SK-N-SH treated with all-trans-retinoic acid at 6 μM for 48 hours (cell line): ENCODE measurements at regions not wholly inside any gene's neighbourhood (a gene's known extent, or its start where the extent isn't known, plus 50 kb on each side); places are given as distances from the start of the nearest gene placed in this dataset.

Experiments
- ATAC-seq: fragments of 200-7000 bp; cut with Tn5 transposase; 3 replicates; pipeline ENCODE4 v1.9.1; 2020; ENCODE audit warnings: mild to moderate bottlenecking, moderate library complexity
- ARNTL ChIP-seq: fragments of 450-650 bp; formaldehyde crosslinking; IDR thresholded peaks from 2 replicates; pipeline ENCODE4 v1.5.0; 2020; ENCODE audit warnings: low read depth, mild to moderate bottlenecking, moderate library complexity, borderline replicate concordance
- BACH2 ChIP-seq: fragments of 250-450 bp; sonication (Bioruptor Pico); IDR thresholded peaks from 2 replicates; pipeline ENCODE4 v1.9.0; 2021; ENCODE audit warnings: mild to moderate bottlenecking, borderline replicate concordance
- CSDC2 ChIP-seq: fragments of 250-450 bp; sonication (Bioruptor Pico); IDR thresholded peaks from 2 replicates; pipeline ENCODE4 v1.5.0; 2020; ENCODE audit warnings: mild to moderate bottlenecking, moderate library complexity
- ESRRG ChIP-seq: fragments of 250-450 bp; sonication (Bioruptor Pico); IDR thresholded peaks from 2 replicates; pipeline ENCODE4 v1.6.1; 2021; ENCODE audit warnings: mild to moderate bottlenecking
- GLIS3 ChIP-seq: fragments of 250-450 bp; sonication (Bioruptor Pico); IDR thresholded peaks from 2 replicates; pipeline ENCODE4 v1.5.0; 2020; ENCODE audit warnings: mild to moderate bottlenecking, moderate library complexity
- ISL1 ChIP-seq: fragments of 250-450 bp; sonication (Bioruptor Pico); IDR thresholded peaks from 2 replicates; pipeline ENCODE4 v2.1.2; 2022; ENCODE audit warnings: mild to moderate bottlenecking, moderate library complexity
- OSR1 ChIP-seq: fragments of 250-450 bp; sonication (Bioruptor Pico); IDR thresholded peaks from 2 replicates; pipeline ENCODE4 v1.8.0; 2022; ENCODE audit warnings: moderate library complexity, mild to moderate bottlenecking, inconsistent platforms
- PPARA ChIP-seq: fragments of 250-450 bp; sonication (Bioruptor Pico); IDR thresholded peaks from 2 replicates; pipeline ENCODE4 v1.5.0; 2020; ENCODE audit warnings: mild to moderate bottlenecking, borderline replicate concordance
- RARB ChIP-seq: fragments of 250-450 bp; sonication (Bioruptor Pico); IDR thresholded peaks from 2 replicates; pipeline ENCODE4 v1.8.0; 2021; ENCODE audit warnings: mild to moderate bottlenecking, moderate library complexity
- TCF4 ChIP-seq: fragments of 250-450 bp; sonication (Bioruptor Pico); IDR thresholded peaks from 2 replicates; pipeline ENCODE4 v1.8.0; 2021; ENCODE audit warnings: mild to moderate bottlenecking, moderate library complexity, borderline replicate concordance
- ZC3H10 ChIP-seq: fragments of 250-450 bp; sonication (Bioruptor Pico); IDR thresholded peaks from 2 replicates; pipeline ENCODE4 v1.5.1; 2021; ENCODE audit warnings: mild to moderate bottlenecking, moderate library complexity
- ZFP3 ChIP-seq: fragments of 250-450 bp; sonication (Bioruptor Pico); IDR thresholded peaks from 2 replicates; pipeline ENCODE4 v1.5.0; 2020; ENCODE audit warnings: mild to moderate bottlenecking, moderate library complexity
- ZNF565 ChIP-seq: fragments of 450-650 bp; formaldehyde crosslinking; conservative IDR thresholded peaks from 2 replicates; pipeline ENCODE4 v1.5.0; 2020; ENCODE audit warnings: low read depth, mild to moderate bottlenecking, moderate library complexity
- ZNF70 ChIP-seq: fragments of 450-650 bp; formaldehyde crosslinking; IDR thresholded peaks from 2 replicates; pipeline ENCODE4 v1.5.0; 2020; ENCODE audit warnings: mild to moderate bottlenecking, moderate library complexity
- ZNF8 ChIP-seq: fragments of 450-650 bp; formaldehyde crosslinking; IDR thresholded peaks from 2 replicates; pipeline ENCODE4 v1.5.0; 2020; ENCODE audit warnings: mild to moderate bottlenecking, moderate library complexity
- TF ChIP-seq, protein P1 (sequence below): fragments of 250-450 bp; sonication (Bioruptor Pico); IDR thresholded peaks from 2 replicates; pipeline ENCODE4 v1.8.0; 2021; ENCODE audit warnings: low read depth, mild to moderate bottlenecking, moderate library complexity, borderline replicate concordance
- TF ChIP-seq, protein P2 (sequence below): fragments of 250-450 bp; sonication (Bioruptor Pico); IDR thresholded peaks from 2 replicates; pipeline ENCODE4 v1.5.0; 2020; ENCODE audit warnings: mild to moderate bottlenecking, moderate library complexity
- TF ChIP-seq, protein P3 (sequence below): fragments of 250-450 bp; sonication (Bioruptor Pico); IDR thresholded peaks from 2 replicates; pipeline ENCODE4 v1.5.1; 2020; ENCODE audit warnings: low read depth, mild to moderate bottlenecking, moderate library complexity
- TF ChIP-seq, protein P4 (sequence below): fragments of 250-450 bp; sonication (Bioruptor Pico); IDR thresholded peaks from 2 replicates; pipeline ENCODE4 v1.8.0; 2020; ENCODE audit warnings: mild to moderate bottlenecking, moderate library complexity, borderline replicate concordance

DNA sequence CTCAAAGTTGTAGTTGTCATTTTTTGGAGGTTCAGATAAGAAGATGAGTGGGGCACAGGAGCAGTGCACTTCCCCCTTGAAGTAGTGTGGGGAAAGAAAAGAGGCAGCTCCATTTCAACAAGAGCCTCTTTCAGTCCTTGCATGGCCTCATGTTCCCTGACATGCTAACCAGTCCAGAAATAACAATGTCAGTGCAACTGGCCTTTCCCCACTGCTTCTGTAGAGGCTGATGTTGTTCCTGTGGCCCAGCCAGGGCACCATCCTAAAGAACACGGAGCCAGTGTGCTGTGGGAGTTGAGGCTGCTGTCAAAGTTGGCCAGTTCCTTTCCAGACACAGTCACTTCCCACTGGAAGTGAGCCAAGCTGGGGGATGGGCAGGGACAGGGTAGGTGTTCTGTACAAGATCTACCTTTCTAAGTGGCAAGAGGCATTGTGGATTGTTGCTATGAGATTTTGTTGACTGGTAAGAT lies 77.7 kb upstream of the SLC38A2 start:
- TF ChIP-seq ARNTL (no peak), ZFP3 (no peak), PPARA (CRISPR knock-in tag) (no peak), ISL1 (CRISPR knock-in tag) (no peak), ZNF70 (CRISPR knock-in tag) (no peak), RARB (CRISPR knock-in tag) (no peak), OSR1 (CRISPR knock-in tag) (no peak), ZNF565 (CRISPR knock-in tag) (no peak), ZNF8 (CRISPR knock-in tag) (no peak)
- TF ChIP-seq, protein P1, sequence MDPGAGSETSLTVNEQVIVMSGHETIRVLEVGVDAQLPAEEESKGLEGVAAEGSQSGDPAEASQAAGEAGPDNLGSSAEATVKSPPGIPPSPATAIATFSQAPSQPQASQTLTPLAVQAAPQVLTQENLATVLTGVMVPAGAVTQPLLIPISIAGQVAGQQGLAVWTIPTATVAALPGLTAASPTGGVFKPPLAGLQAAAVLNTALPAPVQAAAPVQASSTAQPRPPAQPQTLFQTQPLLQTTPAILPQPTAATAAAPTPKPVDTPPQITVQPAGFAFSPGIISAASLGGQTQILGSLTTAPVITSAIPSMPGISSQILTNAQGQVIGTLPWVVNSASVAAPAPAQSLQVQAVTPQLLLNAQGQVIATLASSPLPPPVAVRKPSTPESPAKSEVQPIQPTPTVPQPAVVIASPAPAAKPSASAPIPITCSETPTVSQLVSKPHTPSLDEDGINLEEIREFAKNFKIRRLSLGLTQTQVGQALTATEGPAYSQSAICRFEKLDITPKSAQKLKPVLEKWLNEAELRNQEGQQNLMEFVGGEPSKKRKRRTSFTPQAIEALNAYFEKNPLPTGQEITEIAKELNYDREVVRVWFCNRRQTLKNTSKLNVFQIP (CRISPR knock-in tag), result no peak
- TF ChIP-seq, protein P2, sequence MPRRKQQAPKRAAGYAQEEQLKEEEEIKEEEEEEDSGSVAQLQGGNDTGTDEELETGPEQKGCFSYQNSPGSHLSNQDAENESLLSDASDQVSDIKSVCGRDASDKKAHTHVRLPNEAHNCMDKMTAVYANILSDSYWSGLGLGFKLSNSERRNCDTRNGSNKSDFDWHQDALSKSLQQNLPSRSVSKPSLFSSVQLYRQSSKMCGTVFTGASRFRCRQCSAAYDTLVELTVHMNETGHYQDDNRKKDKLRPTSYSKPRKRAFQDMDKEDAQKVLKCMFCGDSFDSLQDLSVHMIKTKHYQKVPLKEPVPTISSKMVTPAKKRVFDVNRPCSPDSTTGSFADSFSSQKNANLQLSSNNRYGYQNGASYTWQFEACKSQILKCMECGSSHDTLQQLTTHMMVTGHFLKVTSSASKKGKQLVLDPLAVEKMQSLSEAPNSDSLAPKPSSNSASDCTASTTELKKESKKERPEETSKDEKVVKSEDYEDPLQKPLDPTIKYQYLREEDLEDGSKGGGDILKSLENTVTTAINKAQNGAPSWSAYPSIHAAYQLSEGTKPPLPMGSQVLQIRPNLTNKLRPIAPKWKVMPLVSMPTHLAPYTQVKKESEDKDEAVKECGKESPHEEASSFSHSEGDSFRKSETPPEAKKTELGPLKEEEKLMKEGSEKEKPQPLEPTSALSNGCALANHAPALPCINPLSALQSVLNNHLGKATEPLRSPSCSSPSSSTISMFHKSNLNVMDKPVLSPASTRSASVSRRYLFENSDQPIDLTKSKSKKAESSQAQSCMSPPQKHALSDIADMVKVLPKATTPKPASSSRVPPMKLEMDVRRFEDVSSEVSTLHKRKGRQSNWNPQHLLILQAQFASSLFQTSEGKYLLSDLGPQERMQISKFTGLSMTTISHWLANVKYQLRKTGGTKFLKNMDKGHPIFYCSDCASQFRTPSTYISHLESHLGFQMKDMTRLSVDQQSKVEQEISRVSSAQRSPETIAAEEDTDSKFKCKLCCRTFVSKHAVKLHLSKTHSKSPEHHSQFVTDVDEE, result no peak
- ATAC-seq, result peak; percentile 51

DNA sequence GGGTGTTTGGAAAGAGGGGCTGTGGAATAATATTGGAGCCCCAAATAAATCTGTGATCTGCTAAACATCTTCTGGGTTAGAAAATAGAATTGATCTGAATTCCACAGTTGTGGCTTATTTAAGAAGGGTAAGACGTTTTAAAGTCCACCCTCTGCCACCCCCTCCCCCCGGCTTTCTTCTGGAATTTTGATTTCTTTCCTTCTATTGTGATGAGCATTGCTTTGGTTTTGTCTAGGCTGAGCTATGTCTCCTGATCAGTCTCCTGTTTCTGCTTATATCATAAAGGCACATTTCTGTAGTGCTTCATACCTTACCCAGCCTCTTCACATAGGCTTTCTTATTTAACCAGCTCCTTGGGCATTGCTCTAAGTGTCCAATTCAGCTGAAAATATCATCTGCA lies 77.3 kb upstream of the SLC38A2 start:
- peak; percentile 33 for ATAC-seq
- TF ChIP-seq BACH2 (CRISPR knock-in tag), result no peak
- no peak for TF ChIP-seq CSDC2 (CRISPR knock-in tag)
- TF ChIP-seq, protein P3, sequence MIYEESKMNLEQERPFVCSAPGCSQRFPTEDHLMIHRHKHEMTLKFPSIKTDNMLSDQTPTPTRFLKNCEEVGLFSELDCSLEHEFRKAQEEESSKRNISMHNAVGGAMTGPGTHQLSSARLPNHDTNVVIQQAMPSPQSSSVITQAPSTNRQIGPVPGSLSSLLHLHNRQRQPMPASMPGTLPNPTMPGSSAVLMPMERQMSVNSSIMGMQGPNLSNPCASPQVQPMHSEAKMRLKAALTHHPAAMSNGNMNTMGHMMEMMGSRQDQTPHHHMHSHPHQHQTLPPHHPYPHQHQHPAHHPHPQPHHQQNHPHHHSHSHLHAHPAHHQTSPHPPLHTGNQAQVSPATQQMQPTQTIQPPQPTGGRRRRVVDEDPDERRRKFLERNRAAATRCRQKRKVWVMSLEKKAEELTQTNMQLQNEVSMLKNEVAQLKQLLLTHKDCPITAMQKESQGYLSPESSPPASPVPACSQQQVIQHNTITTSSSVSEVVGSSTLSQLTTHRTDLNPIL (CRISPR knock-in tag), result no peak
- TF ChIP-seq ISL1 (CRISPR knock-in tag), result no peak
- TF ChIP-seq GLIS3 (CRISPR knock-in tag), result no peak
- TF ChIP-seq, protein P1 (CRISPR knock-in tag), result no peak
- no peak for TF ChIP-seq ZFP3
- no peak for TF ChIP-seq PPARA (CRISPR knock-in tag)
- no peak for TF ChIP-seq ZNF70 (CRISPR knock-in tag)
- TF ChIP-seq, protein P2, result no peak
- no peak for TF ChIP-seq ZNF565 (CRISPR knock-in tag)
- TF ChIP-seq ZNF8 (CRISPR knock-in tag), result no peak

DNA sequence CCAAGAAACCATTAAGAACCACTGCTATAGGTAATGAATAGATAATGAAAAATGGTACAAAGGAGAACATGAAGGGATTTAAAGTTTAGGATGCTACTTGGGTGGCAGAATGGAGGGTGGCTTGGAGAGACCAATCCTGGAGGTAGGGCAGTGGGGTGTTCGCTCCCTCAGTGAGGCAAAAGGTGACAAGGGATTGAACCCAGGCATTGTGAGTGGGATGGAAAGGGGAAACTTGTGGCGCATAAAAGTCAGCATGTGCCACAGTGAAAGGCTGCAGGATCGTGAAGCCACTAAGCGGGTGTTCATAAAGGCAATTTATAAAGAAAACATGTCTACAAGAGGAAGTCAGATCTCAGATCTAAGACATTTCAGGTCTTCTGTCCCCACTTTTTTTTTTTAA lies 76.7 kb upstream of the SLC38A2 start:
- no peak for ATAC-seq
- no peak for TF ChIP-seq ZC3H10 (CRISPR knock-in tag)
- no peak for TF ChIP-seq ESRRG
- no peak for TF ChIP-seq CSDC2 (CRISPR knock-in tag)
- no peak for TF ChIP-seq ZNF565 (CRISPR knock-in tag)
- TF ChIP-seq, protein P4, sequence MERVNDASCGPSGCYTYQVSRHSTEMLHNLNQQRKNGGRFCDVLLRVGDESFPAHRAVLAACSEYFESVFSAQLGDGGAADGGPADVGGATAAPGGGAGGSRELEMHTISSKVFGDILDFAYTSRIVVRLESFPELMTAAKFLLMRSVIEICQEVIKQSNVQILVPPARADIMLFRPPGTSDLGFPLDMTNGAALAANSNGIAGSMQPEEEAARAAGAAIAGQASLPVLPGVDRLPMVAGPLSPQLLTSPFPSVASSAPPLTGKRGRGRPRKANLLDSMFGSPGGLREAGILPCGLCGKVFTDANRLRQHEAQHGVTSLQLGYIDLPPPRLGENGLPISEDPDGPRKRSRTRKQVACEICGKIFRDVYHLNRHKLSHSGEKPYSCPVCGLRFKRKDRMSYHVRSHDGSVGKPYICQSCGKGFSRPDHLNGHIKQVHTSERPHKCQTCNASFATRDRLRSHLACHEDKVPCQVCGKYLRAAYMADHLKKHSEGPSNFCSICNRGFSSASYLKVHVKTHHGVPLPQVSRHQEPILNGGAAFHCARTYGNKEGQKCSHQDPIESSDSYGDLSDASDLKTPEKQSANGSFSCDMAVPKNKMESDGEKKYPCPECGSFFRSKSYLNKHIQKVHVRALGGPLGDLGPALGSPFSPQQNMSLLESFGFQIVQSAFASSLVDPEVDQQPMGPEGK (CRISPR knock-in tag), result no peak
- TF ChIP-seq TCF4, result no peak
- no peak for TF ChIP-seq BACH2 (CRISPR knock-in tag)
- TF ChIP-seq GLIS3 (CRISPR knock-in tag), result no peak
- TF ChIP-seq OSR1 (CRISPR knock-in tag), result no peak
- TF ChIP-seq ZNF8 (CRISPR knock-in tag), result no peak
- TF ChIP-seq ZNF70 (CRISPR knock-in tag), result no peak
- TF ChIP-seq, protein P1 (CRISPR knock-in tag), result no peak
- TF ChIP-seq, protein P2, result no peak
